Astrocyte (in vitro differentiated cells and primary cell): ENCODE measurements at regions not wholly inside any gene's neighbourhood (a gene's known extent, or its start where the extent isn't known, plus 50 kb on each side); places are given as distances from the start of the nearest gene placed in this dataset.

Experiments used
- CTCF ChIP-seq: IDR thresholded peaks from 2 replicates; pipeline ENCODE4 v1.5.1; 2011; ENCODE audit warnings: low read depth, mild to moderate bottlenecking, inconsistent platforms, low read length, moderate library complexity; ENCODE audit not compliant: insufficient read depth
- EZH2 ChIP-seq: IDR thresholded peaks from 2 replicates; pipeline ENCODE4 v1.6.1; 2012; ENCODE audit warnings: mild to moderate bottlenecking, low read length, inconsistent platforms; ENCODE audit not compliant: insufficient read depth

- TF ChIP-seq CTCF (no peak), EZH2 (no peak)
These were observed 252.9 kb upstream of the ZMIZ1 start for GRCh38 chr10:78815702-78816334.
